Thoracic aorta (tissue), 2 donors: ENCODE measurements at regions not wholly inside any gene's neighbourhood (a gene's known extent, or its start where the extent isn't known, plus 50 kb on each side); places are given as distances from the start of the nearest gene placed in this dataset.

Experiments used
- ATAC-seq: fragments of 150-250 bp; one replicate; pipeline ENCODE4 v1.8.0; 2017; ENCODE audit warnings: low read depth; ENCODE audit not compliant: insufficient number of reproducible peaks, low FRiP score
- DNase-seq: peaks from one replicate; pipeline ENCODE4 v3.0.0-alpha.2; 2020; ENCODE audit warnings: low spot score
- H3K27ac ChIP-seq, 2 donors: fragments of 200-600 bp; sonication (generic); 1 replicate in 1 of 2; 2 replicates in 1 of 2; pipeline ENCODE4 v1.5.1; 2016; ENCODE audit warnings: mild to moderate bottlenecking in 2 of 2, moderate library complexity in 2 of 2
- H3K27me3 ChIP-seq: fragments of 200-600 bp; sonication (generic); replicated peaks from 2 replicates; pipeline ENCODE4 v1.6.0; 2016; ENCODE audit warnings: mild to moderate bottlenecking; ENCODE audit not compliant: insufficient read depth
- H3K36me3 ChIP-seq: fragments of 200-600 bp; sonication (generic); one replicate; pipeline ENCODE4 v1.5.1; 2016
- H3K4me1 ChIP-seq, 2 donors: fragments of 200-600 bp; sonication (generic); 1 replicate in 1 of 2; 2 replicates in 1 of 2; pipeline versions ENCODE4 v1.5.1 to v1.6.0; 2016; ENCODE audit warnings: low read depth in 2 of 2, mild to moderate bottlenecking in 1 of 2; ENCODE audit not compliant: control insufficient read depth in 1 of 2
- H3K4me3 ChIP-seq: fragments of 200-600 bp; sonication (generic); 2 replicates; pipeline ENCODE4 v1.5.1; 2016; ENCODE audit warnings: mild to moderate bottlenecking
- H3K9me3 ChIP-seq: fragments of 200-600 bp; sonication (generic); 2 replicates; pipeline ENCODE4 v1.5.1; 2016
- CTCF ChIP-seq: fragments of 200-600 bp; sonication (generic); IDR thresholded peaks from one replicate; pipeline ENCODE4 v1.5.1; 2019; ENCODE audit warnings: antibody characterized with exemption

- TF ChIP-seq CTCF = no peak
- Histone ChIP-seq H3K27me3 (no peaks in the 10 kb centered on the region), H3K4me3 (no peak overlapping the region), H3K9me3 (no peaks in the 10 kb centered on the region), H3K4me1 (peaks cover 5 to 16% of the 10 kb centered on the region in 2 donors), H3K27ac (no peak overlapping the region), H3K36me3 (no peaks in the 10 kb centered on the region)
- no peak for DNase-seq
- no peak for ATAC-seq
Measured at GRCh38 chr13:99746637-99747402, 224.7 kb downstream of the ZIC5 start.

- H3K36me3 ChIP-seq = no peaks in the 10 kb centered on the region
- TF ChIP-seq CTCF = no peak
- DNase-seq (no peak), ATAC-seq (no peak)
- no peaks in the 10 kb centered on the region for H3K27me3 ChIP-seq
- peaks cover 6 to 19% of the 10 kb centered on the region in 2 donors for H3K4me1 ChIP-seq
- no peak overlapping the region for H3K4me3 ChIP-seq
- H3K27ac ChIP-seq = no peak overlapping the region
- no peaks in the 10 kb centered on the region for H3K9me3 ChIP-seq
Measured at GRCh38 chr13:99743094-99743493, 228.5 kb downstream of the ZIC5 start.

- H3K9me3 ChIP-seq = no peaks in the 10 kb centered on the region
- ATAC-seq = no peak
- peaks cover 6 to 19% of the 10 kb centered on the region in 2 donors for H3K4me1 ChIP-seq
- DNase-seq = no peak
- H3K4me3 ChIP-seq = peak overlapping the region; percentile 21
- H3K36me3 ChIP-seq = no peaks in the 10 kb centered on the region
- H3K27me3 ChIP-seq = no peaks in the 10 kb centered on the region
- no peak for TF ChIP-seq CTCF
- no peak overlapping the region for H3K27ac ChIP-seq
Measured at GRCh38 chr13:99741960-99742359, 229.6 kb downstream of the ZIC5 start.

GRCh38 chr13:99740251-99740979 is 231.2 kb downstream of the ZIC5 start:
- no peak overlapping the region for H3K27ac ChIP-seq
- no peak for TF ChIP-seq CTCF
- H3K36me3 ChIP-seq = no peaks in the 10 kb centered on the region
- no peak overlapping the region for H3K4me3 ChIP-seq
- DNase-seq (no peak), ATAC-seq (no peak)
- no peaks in the 10 kb centered on the region for H3K27me3 ChIP-seq
- H3K4me1 ChIP-seq = peaks cover 6 to 19% of the 10 kb centered on the region in 2 donors
- no peaks in the 10 kb centered on the region for H3K9me3 ChIP-seq

GRCh38 chr13:99738626-99739025 is 232.9 kb downstream of the ZIC5 start:
- no peak for DNase-seq
- H3K4me1 ChIP-seq = peaks cover 6 to 19% of the 10 kb centered on the region in 2 donors
- H3K27ac ChIP-seq = no peak overlapping the region
- no peak for TF ChIP-seq CTCF
- H3K36me3 ChIP-seq = no peaks in the 10 kb centered on the region
- H3K9me3 ChIP-seq = no peaks in the 10 kb centered on the region
- ATAC-seq = no peak
- no peak overlapping the region for H3K4me3 ChIP-seq
- H3K27me3 ChIP-seq = no peaks in the 10 kb centered on the region
